Neural cell (in vitro differentiated cells): ENCODE measurements at regions not wholly inside any gene's neighbourhood (a gene's known extent, or its start where the extent isn't known, plus 50 kb on each side); places are given as distances from the start of the nearest gene placed in this dataset.

Experiments
- H2AFZ ChIP-seq: fragments of 200-600, 300-800 bp; sonication (generic), shearing (Covaris generic); 2 replicates; pipeline ENCODE4 v1.6.0; 2014; ENCODE audit warnings: low read depth, mild to moderate bottlenecking, antibody characterized with exemption, low read length, moderate library complexity
- H3F3A ChIP-seq: fragments of 200-600 bp; shearing (Covaris generic); 2 replicates; pipeline ENCODE4 v1.6.1; 2016; ENCODE audit warnings: mild to moderate bottlenecking, moderate library complexity, mixed read lengths, antibody characterized with exemption, low read length; ENCODE audit not compliant: insufficient read depth, poor library complexity, severe bottlenecking
- H3K27ac ChIP-seq: fragments of 200-600, 300-800 bp; sonication (generic), shearing (Covaris generic); 2 replicates; pipeline ENCODE4 v1.5.1; 2014; ENCODE audit warnings: mild to moderate bottlenecking, low read length, moderate library complexity
- H3K27me3 ChIP-seq: fragments of 300-800, 200-600 bp; sonication (generic), shearing (Covaris generic); 2 replicates; pipeline ENCODE4 v1.6.0; 2014; ENCODE audit warnings: mild to moderate bottlenecking, low read depth, low read length, moderate library complexity; ENCODE audit not compliant: insufficient read depth
- H3K36me3 ChIP-seq: fragments of 300-800, 200-600 bp; sonication (generic), shearing (Covaris generic); 2 replicates; pipeline ENCODE4 v1.5.1; 2014; ENCODE audit warnings: mild to moderate bottlenecking, antibody characterized with exemption, low read length, moderate library complexity; ENCODE audit not compliant: insufficient read depth
- H3K4me2 ChIP-seq: fragments of 300-800, 200-600 bp; sonication (generic), shearing (Covaris generic); 2 replicates; pipeline ENCODE4 v1.6.0; 2014; ENCODE audit warnings: mild to moderate bottlenecking, low read length
- H3K4me3 ChIP-seq: fragments of 300-800, 200-600 bp; sonication (generic), shearing (Covaris generic); 2 replicates; pipeline ENCODE4 v1.5.1; 2014; ENCODE audit warnings: mild to moderate bottlenecking, low read length, moderate library complexity
- H3K79me2 ChIP-seq: fragments of 200-600 bp; shearing (Covaris generic); replicated peaks from 2 replicates; pipeline ENCODE4 v1.6.0; 2014; ENCODE audit warnings: mild to moderate bottlenecking, low read length, moderate library complexity; ENCODE audit not compliant: insufficient read depth
- H3K9ac ChIP-seq: fragments of 300-800, 200-600 bp; sonication (generic), shearing (Covaris generic); 2 replicates; pipeline ENCODE4 v1.6.1; 2016; ENCODE audit warnings: mild to moderate bottlenecking, low read length, mixed read lengths
- H3K9me2 ChIP-seq: fragments of 200-600 bp; shearing (Covaris generic); 2 replicates; pipeline ENCODE4 v1.6.1; 2016; ENCODE audit warnings: mild to moderate bottlenecking, low read length, mixed read lengths; ENCODE audit not compliant: insufficient read depth
- H3K9me3 ChIP-seq: fragments of 200-600, 300-800 bp; sonication (generic), shearing (Covaris generic); 2 replicates; pipeline ENCODE4 v1.6.1; 2016; ENCODE audit warnings: mild to moderate bottlenecking, mixed run types, low read length, moderate library complexity, mixed read lengths
- H4K20me1 ChIP-seq: fragments of 200-600 bp; shearing (Covaris generic); 2 replicates; pipeline ENCODE4 v1.6.1; 2016; ENCODE audit warnings: mild to moderate bottlenecking, mixed run types; ENCODE audit not compliant: insufficient read depth
- CTCF ChIP-seq: fragments of 450-650 bp; IDR thresholded peaks from 2 replicates; pipeline ENCODE4 v1.5.1; 2014; ENCODE audit warnings: antibody characterized with exemption, mild to moderate bottlenecking, moderate library complexity; ENCODE audit not compliant: poor library complexity, severe bottlenecking
- EP300 ChIP-seq: fragments of 450-650 bp; conservative IDR thresholded peaks from 2 replicates; pipeline ENCODE4 v1.6.1; 2014; ENCODE audit warnings: antibody characterized with exemption, mild to moderate bottlenecking, moderate library complexity; ENCODE audit not compliant: poor library complexity, severe bottlenecking
- EZH2 ChIP-seq: fragments of 200-600, 300-800 bp; shearing (Covaris generic), sonication (generic); IDR thresholded peaks from 2 replicates; pipeline ENCODE4 v1.6.1; 2014; ENCODE audit warnings: antibody characterized with exemption, low read length, borderline replicate concordance, mild to moderate bottlenecking; ENCODE audit not compliant: insufficient read depth, poor library complexity, severe bottlenecking
- MXI1 ChIP-seq: fragments of 450-650 bp; conservative IDR thresholded peaks from 2 replicates; pipeline ENCODE4 v1.6.1; 2014; ENCODE audit warnings: antibody characterized with exemption, mild to moderate bottlenecking; ENCODE audit not compliant: poor library complexity, severe bottlenecking
- POLR2AphosphoS5 ChIP-seq: IDR thresholded peaks from 2 replicates; pipeline ENCODE4 v1.6.1; 2012
- RAD21 ChIP-seq: fragments of 450-650 bp; conservative IDR thresholded peaks from 2 replicates; pipeline ENCODE4 v1.6.1; 2014; ENCODE audit warnings: antibody characterized with exemption, mild to moderate bottlenecking, moderate library complexity
- REST ChIP-seq: IDR thresholded peaks from 2 replicates; pipeline ENCODE4 v1.6.1; 2012; ENCODE audit warnings: borderline replicate concordance
- SMC3 ChIP-seq: fragments of 450-650 bp; conservative IDR thresholded peaks from 2 replicates; pipeline ENCODE4 v1.6.1; 2014; ENCODE audit warnings: antibody characterized with exemption, mild to moderate bottlenecking, moderate library complexity; ENCODE audit not compliant: poor library complexity
- TAF1 ChIP-seq: IDR thresholded peaks from 2 replicates; pipeline ENCODE4 v1.6.1; 2012; ENCODE audit warnings: low read depth

GRCh38 chr11:96781082-96781481 is 391.3 kb downstream of the JRKL start:
- Histone ChIP-seq H4K20me1 (no peaks in the 10 kb centered on the region), H3K9me3 (no peaks in the 10 kb centered on the region), H3K79me2 (no peaks in the 10 kb centered on the region), H3K4me3 (no peak overlapping the region), H3K9me2 (no peaks in the 10 kb centered on the region), H2AFZ (no peak overlapping the region), H3K4me2 (no peak overlapping the region), H3K36me3 (no peaks in the 10 kb centered on the region), H3K9ac (no peak overlapping the region), H3K27ac (no peak overlapping the region), H3K27me3 (no peaks in the 10 kb centered on the region), H3F3A (no peaks in the 10 kb centered on the region)
- TF ChIP-seq TAF1 (no peak), REST (no peak)

- H3K4me3 ChIP-seq, result no peak overlapping the region
- no peak overlapping the region for H3K9ac ChIP-seq
- H4K20me1 ChIP-seq, result no peaks in the 10 kb centered on the region
- no peak overlapping the region for H2AFZ ChIP-seq
- no peaks in the 10 kb centered on the region for H3K27me3 ChIP-seq
- no peaks in the 10 kb centered on the region for H3K79me2 ChIP-seq
- no peaks in the 10 kb centered on the region for H3K9me2 ChIP-seq
- TF ChIP-seq TAF1, result no peak
- TF ChIP-seq SMC3, result no peak
- no peak for TF ChIP-seq RAD21
- no peak for TF ChIP-seq EP300
- TF ChIP-seq CTCF, result no peak
- no peak for TF ChIP-seq EZH2
- no peak for TF ChIP-seq POLR2AphosphoS5
- TF ChIP-seq REST, result no peak
- no peak for TF ChIP-seq MXI1
- H3K36me3 ChIP-seq, result no peaks in the 10 kb centered on the region
- H3K27ac ChIP-seq, result no peak overlapping the region
- no peaks in the 10 kb centered on the region for H3K9me3 ChIP-seq
- H3K4me2 ChIP-seq, result no peak overlapping the region
- H3F3A ChIP-seq, result no peaks in the 10 kb centered on the region
These were observed 392.8 kb downstream of the JRKL start for GRCh38 chr11:96782632-96783031.
